ENCODE measurements at regions not wholly inside any gene's neighbourhood (a gene's known extent, or its start where the extent isn't known, plus 50 kb on each side); places are given as distances from the start of the nearest gene placed in this dataset.

DNA sequence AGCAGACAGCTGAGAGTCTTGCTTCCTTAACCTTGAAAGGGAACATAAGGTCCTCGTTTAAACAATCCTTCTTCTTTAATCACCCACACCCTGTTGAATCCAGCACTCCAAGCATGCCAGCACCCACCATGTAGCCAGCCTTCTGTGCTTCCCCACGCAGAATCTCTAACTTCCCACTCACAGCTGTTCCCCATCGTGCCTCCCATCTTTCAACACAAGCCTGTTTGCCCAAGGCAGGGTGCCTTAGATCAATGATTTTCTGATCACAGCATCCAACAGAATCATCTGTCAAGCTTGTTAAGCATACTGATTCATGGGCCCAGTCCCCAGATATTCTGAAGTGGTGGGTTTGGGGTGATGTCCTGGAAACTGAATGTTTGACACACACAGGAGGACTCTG, 530.8 kb downstream of the SH2D4B start:
- H2AFZ ChIP-seq (ENCODE audit: low read length): no peak overlapping the region
- no peaks in the 10 kb centered on the region for H3K9me3 ChIP-seq (ENCODE audit: control insufficient read depth, insufficient read depth, low read depth, low read length)
- no peaks in the 10 kb centered on the region for H3K79me2 ChIP-seq (ENCODE audit: control insufficient read depth, insufficient read depth, low read length)
- no peaks in the 10 kb centered on the region for H3K4me1 ChIP-seq (ENCODE audit: control insufficient read depth, extremely low read depth, insufficient read depth, low read length)
- TF ChIP-seq CTCF (conservative IDR thresholded peaks at IDR 0.05 in 1 of 2, IDR thresholded peaks at IDR 0.05 in 1 of 2; ENCODE audit: low read depth in 1 of 2, low read length in 2 of 2): no peak
- TF ChIP-seq EZH2 (IDR thresholded peaks at IDR 0.05; ENCODE audit: low read length, missing control alignments): no peak
- no peak for DNase-seq (ENCODE audit: low read depth in 2 of 2)
- H3K27ac ChIP-seq (ENCODE audit: insufficient read depth, low read length): no peak overlapping the region
- H3K4me3 ChIP-seq (replicated peaks in 1 of 4; ENCODE audit: control extremely low read depth in 1 of 4, insufficient read depth in 1 of 4, low read depth in 3 of 4, low read length in 4 of 4): no peak overlapping the region
- no peak overlapping the region for H3K9ac ChIP-seq (ENCODE audit: insufficient read depth, low read length)
- H3K36me3 ChIP-seq (ENCODE audit: control insufficient read depth, insufficient read depth, low read length): no peaks in the 10 kb centered on the region
- H3K27me3 ChIP-seq (ENCODE audit: control insufficient read depth, insufficient read depth, low read length): no peaks in the 10 kb centered on the region
- no peak overlapping the region for H3K4me2 ChIP-seq (ENCODE audit: extremely low read depth, insufficient read depth, low read length)
- no peaks in the 10 kb centered on the region for H4K20me1 ChIP-seq (ENCODE audit: control insufficient read depth, extremely low read depth, insufficient read depth, low read length)

GRCh38 chr10:81071087-81071796, 533.5 kb downstream of the SH2D4B start:
- H3K27me3 ChIP-seq (ENCODE audit: control insufficient read depth, insufficient read depth, low read length): no peaks in the 10 kb centered on the region

GRCh38 chr10:81073155-81073554, 535.5 kb downstream of the SH2D4B start:
- H3K4me3 ChIP-seq (replicated peaks in 1 of 4; ENCODE audit: control extremely low read depth in 1 of 4, insufficient read depth in 1 of 4, low read depth in 3 of 4, low read length in 4 of 4): no peak overlapping the region
- H3K27ac ChIP-seq (ENCODE audit: insufficient read depth, low read length): no peak overlapping the region
- no peak overlapping the region for H3K9ac ChIP-seq (ENCODE audit: insufficient read depth, low read length)
- H3K27me3 ChIP-seq (ENCODE audit: control insufficient read depth, insufficient read depth, low read length): no peaks in the 10 kb centered on the region
- no peak for DNase-seq (ENCODE audit: low read depth in 2 of 2)
- no peaks in the 10 kb centered on the region for H3K79me2 ChIP-seq (ENCODE audit: control insufficient read depth, insufficient read depth, low read length)
- no peaks in the 10 kb centered on the region for H3K9me3 ChIP-seq (ENCODE audit: control insufficient read depth, insufficient read depth, low read depth, low read length)
- no peak overlapping the region for H3K4me2 ChIP-seq (ENCODE audit: extremely low read depth, insufficient read depth, low read length)
- no peaks in the 10 kb centered on the region for H3K4me1 ChIP-seq (ENCODE audit: control insufficient read depth, extremely low read depth, insufficient read depth, low read length)
- no peak for TF ChIP-seq EZH2 (IDR thresholded peaks at IDR 0.05; ENCODE audit: low read length, missing control alignments)
- TF ChIP-seq CTCF (conservative IDR thresholded peaks at IDR 0.05 in 1 of 2, IDR thresholded peaks at IDR 0.05 in 1 of 2; ENCODE audit: low read depth in 1 of 2, low read length in 2 of 2): no peak
- H2AFZ ChIP-seq (ENCODE audit: low read length): no peak overlapping the region
- no peaks in the 10 kb centered on the region for H3K36me3 ChIP-seq (ENCODE audit: control insufficient read depth, insufficient read depth, low read length)
- H4K20me1 ChIP-seq (ENCODE audit: control insufficient read depth, extremely low read depth, insufficient read depth, low read length): no peaks in the 10 kb centered on the region

More at GRCh38 chr10:81071087-81071796, 533.5 kb downstream of the SH2D4B start:
- Histone ChIP-seq H4K20me1 (ENCODE audit: control insufficient read depth, extremely low read depth, insufficient read depth, low read length) (no peaks in the 10 kb centered on the region), H3K27ac (ENCODE audit: insufficient read depth, low read length) (no peak overlapping the region), H3K4me1 (ENCODE audit: control insufficient read depth, extremely low read depth, insufficient read depth, low read length) (no peaks in the 10 kb centered on the region), H3K36me3 (ENCODE audit: control insufficient read depth, insufficient read depth, low read length) (no peaks in the 10 kb centered on the region), H2AFZ (ENCODE audit: low read length) (no peak overlapping the region), H3K4me3 (replicated peaks in 1 of 4; ENCODE audit: control extremely low read depth in 1 of 4, insufficient read depth in 1 of 4, low read depth in 3 of 4, low read length in 4 of 4) (no peak overlapping the region), H3K4me2 (ENCODE audit: extremely low read depth, insufficient read depth, low read length) (no peak overlapping the region), H3K9ac (ENCODE audit: insufficient read depth, low read length) (no peak overlapping the region), H3K79me2 (ENCODE audit: control insufficient read depth, insufficient read depth, low read length) (no peaks in the 10 kb centered on the region), H3K9me3 (ENCODE audit: control insufficient read depth, insufficient read depth, low read depth, low read length) (no peaks in the 10 kb centered on the region)
- TF ChIP-seq CTCF (conservative IDR thresholded peaks at IDR 0.05 in 1 of 2, IDR thresholded peaks at IDR 0.05 in 1 of 2; ENCODE audit: low read depth in 1 of 2, low read length in 2 of 2) (no peak), EZH2 (IDR thresholded peaks at IDR 0.05; ENCODE audit: low read length, missing control alignments) (no peak)
- no peak for DNase-seq (ENCODE audit: low read depth in 2 of 2)

Measured in fibroblast of lung (primary cell).